Liver (tissue), 8 donors: ENCODE measurements at regions not wholly inside any gene's neighbourhood (a gene's known extent, or its start where the extent isn't known, plus 50 kb on each side); places are given as distances from the start of the nearest gene placed in this dataset.
A peak's percentile ranks its signal among the peaks of the same experiment; 100 is the strongest.

Experiments
- DNase-seq: peaks from one replicate; pipeline ENCODE4 v3.0.0-alpha.2; 2017; ENCODE audit warnings: low spot score
- H3K27ac ChIP-seq, 2 donors: one replicate each; pipeline ENCODE4 v1.7.0; 2013; ENCODE audit warnings: inconsistent platforms in 2 of 2, low read length in 2 of 2, control low read depth in 1 of 2, low read depth in 1 of 2, mild to moderate bottlenecking in 1 of 2
- H3K27me3 ChIP-seq, 4 donors: one replicate each; pipeline versions ENCODE4 v1.6.1 to v1.7.0; 2013; ENCODE audit warnings: low read length in 3 of 4, inconsistent platforms in 1 of 4, mild to moderate bottlenecking in 1 of 4, moderate library complexity in 1 of 4; ENCODE audit not compliant: control insufficient read depth in 4 of 4, insufficient read depth in 4 of 4
- H3K36me3 ChIP-seq, 4 donors: one replicate each; pipeline versions ENCODE4 v1.6.1 to v1.7.0; 2013; ENCODE audit warnings: low read length in 3 of 4, mild to moderate bottlenecking in 3 of 4, low read depth in 1 of 4, moderate library complexity in 1 of 4; ENCODE audit not compliant: control insufficient read depth in 4 of 4, insufficient read depth in 3 of 4
- H3K4me1 ChIP-seq, 4 donors: one replicate each; pipeline versions ENCODE4 v1.6.1 to v1.7.0; 2013; ENCODE audit warnings: low read length in 3 of 4, mild to moderate bottlenecking in 3 of 4, moderate library complexity in 1 of 4; ENCODE audit not compliant: control insufficient read depth in 4 of 4, insufficient read depth in 4 of 4
- H3K4me3 ChIP-seq, 3 donors: one replicate each; pipeline versions ENCODE4 v1.6.1 to v1.7.0; 2013; ENCODE audit warnings: low read length in 3 of 3, control low read depth in 1 of 3, low read depth in 1 of 3, mild to moderate bottlenecking in 1 of 3
- H3K9ac ChIP-seq, 2 donors: one replicate each; pipeline ENCODE4 v1.7.0; 2013; ENCODE audit warnings: low read length in 2 of 2, mild to moderate bottlenecking in 2 of 2, moderate library complexity in 2 of 2, control low read depth in 1 of 2, low read depth in 1 of 2
- H3K9me3 ChIP-seq, 4 donors: one replicate each; pipeline versions ENCODE4 v1.6.1 to v1.7.0; 2013; ENCODE audit warnings: low read length in 3 of 4; ENCODE audit not compliant: control insufficient read depth in 4 of 4
- ATF3 ChIP-seq: IDR thresholded peaks from 2 replicates; pipeline ENCODE4 v1.6.1; 2016; ENCODE audit warnings: antibody characterized with exemption
- CTCF ChIP-seq: fragments of 150-350 bp; IDR thresholded peaks from 2 replicates; pipeline ENCODE4 v1.5.1; 2017; ENCODE audit warnings: improper control_type of control experiment, low read depth, low read length; ENCODE audit not compliant: missing input control
- EGR1 ChIP-seq, 2 donors: IDR thresholded peaks; 2 replicates each; pipeline ENCODE4 v1.6.1; 2016 to 2018; ENCODE audit warnings: antibody characterized with exemption in 2 of 2, low read depth in 2 of 2
- FOXA2 ChIP-seq: IDR thresholded peaks from 2 replicates; pipeline ENCODE4 v1.6.1; 2016; ENCODE audit warnings: antibody characterized with exemption
- GABPA ChIP-seq, 2 donors: IDR thresholded peaks in 1 of 2; conservative IDR thresholded peaks in 1 of 2; 2 replicates each; pipeline ENCODE4 v1.6.1; 2016; ENCODE audit warnings: antibody characterized with exemption in 2 of 2, mild to moderate bottlenecking in 1 of 2, moderate library complexity in 1 of 2
- HNF4A ChIP-seq, 2 donors: conservative IDR thresholded peaks; 2 replicates each; pipeline ENCODE4 v1.6.1; 2016; ENCODE audit warnings: antibody characterized with exemption in 2 of 2, mild to moderate bottlenecking in 2 of 2
- HNF4G ChIP-seq: IDR thresholded peaks from 2 replicates; pipeline ENCODE4 v1.6.1; 2016; ENCODE audit warnings: antibody characterized with exemption
- JUND ChIP-seq, 2 donors: IDR thresholded peaks; 2 replicates each; pipeline ENCODE4 v1.6.1; 2016; ENCODE audit warnings: antibody characterized with exemption in 2 of 2
- MAX ChIP-seq: IDR thresholded peaks from 2 replicates; pipeline ENCODE4 v1.6.1; 2016; ENCODE audit warnings: antibody characterized with exemption
- NR2F2 ChIP-seq: IDR thresholded peaks from 2 replicates; pipeline ENCODE4 v1.6.1; 2016; ENCODE audit warnings: antibody characterized with exemption
- REST ChIP-seq: IDR thresholded peaks from 2 replicates; pipeline ENCODE4 v1.6.1; 2016; ENCODE audit warnings: antibody characterized with exemption, mild to moderate bottlenecking
- RXRA ChIP-seq, 2 donors: IDR thresholded peaks; 2 replicates each; pipeline ENCODE4 v1.6.1; 2017 to 2018; ENCODE audit warnings: antibody characterized with exemption in 2 of 2, mild to moderate bottlenecking in 1 of 2
- SP1 ChIP-seq: IDR thresholded peaks from 2 replicates; pipeline ENCODE4 v1.6.1; 2018; ENCODE audit warnings: antibody characterized with exemption, mild to moderate bottlenecking
- TAF1 ChIP-seq: conservative IDR thresholded peaks from 2 replicates; pipeline ENCODE4 v1.6.1; 2016; ENCODE audit warnings: antibody characterized with exemption, mild to moderate bottlenecking
- YY1 ChIP-seq: IDR thresholded peaks from 2 replicates; pipeline ENCODE4 v1.6.1; 2016; ENCODE audit warnings: antibody characterized with exemption, mild to moderate bottlenecking
- ZBTB33 ChIP-seq: IDR thresholded peaks from 2 replicates; pipeline ENCODE4 v1.6.1; 2016; ENCODE audit warnings: antibody characterized with exemption
- WGBS: extraction: QIAGEN DNeasy Blood & Tissue Kit; methylation state at CpG from one replicate; pipeline ENCODE4 v1.1.7; 2013; 5-methylcytosine and 5-hydroxymethylcytosine counted together
- donor health status: healthy.
- donor health status: healthy.
- donor health status: healthy.
- donor health status: healthy.
- donor health status: healthy.

GRCh38 chr2:109683452-109683851 lies 69.3 kb downstream of the SOWAHC start:
- H3K27ac ChIP-seq = peak overlapping the region; percentile 36 to 66
- 32% methylated on average over 8 of the region's 8 CpGs for WGBS
- H3K27me3 ChIP-seq = no peaks in the 10 kb centered on the region
- no peak for DNase-seq
- no peak overlapping the region for H3K9ac ChIP-seq
- H3K36me3 ChIP-seq = no peaks in the 10 kb centered on the region
- TF ChIP-seq SP1 (peak; percentile 40), HNF4A (conservative IDR thresholded peaks at IDR 0.05) (peak; percentile 23 to 29), ATF3 (no peak), RXRA (IDR thresholded peaks at IDR 0.05) (peak; percentile 52 to 72), REST (no peak)
- no peaks in the 10 kb centered on the region for H3K9me3 ChIP-seq
- H3K4me3 ChIP-seq = no peak overlapping the region
- H3K4me1 ChIP-seq = peaks cover 1 to 15% (median 9%) of the 10 kb centered on the region in 4 donors

- WGBS = 74% methylated on average over 4 of the region's 4 CpGs
- peaks cover 5 to 28% (median 16%) of the 10 kb centered on the region in 4 donors for H3K4me1 ChIP-seq
- H3K4me3 ChIP-seq = no peak overlapping the region
- no peak for DNase-seq
- TF ChIP-seq SP1 (peak; percentile 34), RXRA (IDR thresholded peaks at IDR 0.05) (peak; percentile 15 to 57), ATF3 (no peak), NR2F2 (peak; percentile 82)
- H3K27ac ChIP-seq = no peak overlapping the region
- H3K36me3 ChIP-seq = no peaks in the 10 kb centered on the region
- no peaks in the 10 kb centered on the region for H3K27me3 ChIP-seq
- no peaks in the 10 kb centered on the region for H3K9me3 ChIP-seq
- H3K9ac ChIP-seq = no peak overlapping the region
Observed at GRCh38 chr2:109685453-109685852, 71.3 kb downstream of the SOWAHC start.

- Histone ChIP-seq H3K4me1 (peaks cover 11 to 27% (median 19%) of the 10 kb centered on the region in 4 donors), H3K9me3 (no peaks in the 10 kb centered on the region), H3K27ac (no peak overlapping the region), H3K9ac (no peak overlapping the region), H3K4me3 (no peak overlapping the region), H3K27me3 (no peaks in the 10 kb centered on the region), H3K36me3 (no peaks in the 10 kb centered on the region)
- DNase-seq = no peak
- 88% methylated on average over 4 of the region's 4 CpGs for WGBS
- TF ChIP-seq GABPA (IDR thresholded peaks at IDR 0.05 in 1 of 2, conservative IDR thresholded peaks at IDR 0.05 in 1 of 2) (no peak), MAX (no peak), SP1 (no peak), ZBTB33 (no peak), NR2F2 (no peak), YY1 (no peak), RXRA (IDR thresholded peaks at IDR 0.05) (no peak), TAF1 (no peak), ATF3 (no peak), EGR1 (IDR thresholded peaks at IDR 0.05; ENCODE audit: low read depth in 2 of 2) (no peak), HNF4G (no peak), FOXA2 (no peak), CTCF (no peak), JUND (IDR thresholded peaks at IDR 0.05) (no peak)
Observed at GRCh38 chr2:109686921-109687320, 72.8 kb downstream of the SOWAHC start.
